AG09309 (cell line): ENCODE measurements at regions not wholly inside any gene's neighbourhood (a gene's known extent, or its start where the extent isn't known, plus 50 kb on each side); places are given as distances from the start of the nearest gene placed in this dataset.
"Not testable (repeated sequence)": the region's sequence is repeated elsewhere in the genome, so short reads cannot be mapped to it uniquely, and the experiment has no call there.

ENCODE experiments used
- DNase-seq: peaks from one replicate; pipeline ENCODE4 v3.0.0-alpha.2; 2010; ENCODE audit warnings: low read depth
- H3K4me3 ChIP-seq: 2 replicates; pipeline ENCODE4 v1.5.1; 2011; ENCODE audit warnings: mild to moderate bottlenecking, low read depth, low read length, moderate library complexity; ENCODE audit not compliant: control insufficient read depth
- TF ChIP-seq, protein P1 (sequence below): IDR thresholded peaks from 2 replicates; pipeline ENCODE4 v1.5.1; 2011; ENCODE audit warnings: mild to moderate bottlenecking, low read depth, low read length, inconsistent platforms; ENCODE audit not compliant: insufficient read depth, control insufficient read depth; ENCODE audit errors: missing control alignments

DNA sequence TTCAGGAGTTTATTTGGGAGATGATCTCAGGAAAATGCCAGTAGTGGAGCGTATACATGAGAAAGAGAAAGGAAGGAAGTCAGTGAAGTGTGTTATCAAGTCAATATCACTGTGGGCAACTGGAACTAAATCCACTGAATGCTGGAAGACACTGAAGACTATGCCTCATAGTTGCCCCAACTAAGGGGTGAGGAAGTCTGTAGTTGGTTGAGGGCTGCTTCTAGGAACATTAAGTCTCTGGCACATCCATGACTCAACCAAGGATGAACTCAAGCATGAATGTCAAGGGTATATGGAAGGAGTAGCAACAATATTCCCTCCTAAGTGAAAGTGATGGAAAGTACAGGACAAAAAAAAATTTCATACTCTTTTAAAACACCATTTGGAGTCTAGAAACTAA, 167.9 kb downstream of the MAGEB17 start:
- TF ChIP-seq, protein P1, sequence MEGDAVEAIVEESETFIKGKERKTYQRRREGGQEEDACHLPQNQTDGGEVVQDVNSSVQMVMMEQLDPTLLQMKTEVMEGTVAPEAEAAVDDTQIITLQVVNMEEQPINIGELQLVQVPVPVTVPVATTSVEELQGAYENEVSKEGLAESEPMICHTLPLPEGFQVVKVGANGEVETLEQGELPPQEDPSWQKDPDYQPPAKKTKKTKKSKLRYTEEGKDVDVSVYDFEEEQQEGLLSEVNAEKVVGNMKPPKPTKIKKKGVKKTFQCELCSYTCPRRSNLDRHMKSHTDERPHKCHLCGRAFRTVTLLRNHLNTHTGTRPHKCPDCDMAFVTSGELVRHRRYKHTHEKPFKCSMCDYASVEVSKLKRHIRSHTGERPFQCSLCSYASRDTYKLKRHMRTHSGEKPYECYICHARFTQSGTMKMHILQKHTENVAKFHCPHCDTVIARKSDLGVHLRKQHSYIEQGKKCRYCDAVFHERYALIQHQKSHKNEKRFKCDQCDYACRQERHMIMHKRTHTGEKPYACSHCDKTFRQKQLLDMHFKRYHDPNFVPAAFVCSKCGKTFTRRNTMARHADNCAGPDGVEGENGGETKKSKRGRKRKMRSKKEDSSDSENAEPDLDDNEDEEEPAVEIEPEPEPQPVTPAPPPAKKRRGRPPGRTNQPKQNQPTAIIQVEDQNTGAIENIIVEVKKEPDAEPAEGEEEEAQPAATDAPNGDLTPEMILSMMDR, result no peak
- DNase-seq, result no peak
- no peak overlapping the region for H3K4me3 ChIP-seq

GRCh38 chrX:16347968-16348670, 180.8 kb downstream of the MAGEB17 start:
- DNase-seq, result no peak
- no peak overlapping the region for H3K4me3 ChIP-seq
- TF ChIP-seq, protein P1, result no peak

DNA sequence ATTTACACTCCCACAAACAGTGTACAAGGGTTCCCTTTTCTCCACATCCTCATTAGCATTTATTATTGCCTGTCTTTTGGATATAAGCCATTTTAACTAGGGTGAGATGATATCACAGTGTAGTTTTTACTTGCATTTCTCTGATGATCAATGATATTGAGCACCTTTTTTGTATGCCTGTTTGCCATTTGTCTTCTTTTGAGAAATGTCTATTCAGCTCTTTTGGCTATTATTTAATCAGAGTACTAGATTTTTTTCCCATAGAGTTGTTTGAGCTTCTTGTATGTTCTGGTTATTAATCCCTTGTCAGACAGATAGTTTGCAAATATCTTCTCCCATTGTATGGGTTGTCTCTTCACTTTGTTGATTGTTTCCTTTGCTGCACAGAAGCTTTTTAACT, 190.6 kb downstream of the MAGEB17 start:
- no peak for DNase-seq
- no peak overlapping the region for H3K4me3 ChIP-seq
- TF ChIP-seq, protein P1, result no peak

DNA sequence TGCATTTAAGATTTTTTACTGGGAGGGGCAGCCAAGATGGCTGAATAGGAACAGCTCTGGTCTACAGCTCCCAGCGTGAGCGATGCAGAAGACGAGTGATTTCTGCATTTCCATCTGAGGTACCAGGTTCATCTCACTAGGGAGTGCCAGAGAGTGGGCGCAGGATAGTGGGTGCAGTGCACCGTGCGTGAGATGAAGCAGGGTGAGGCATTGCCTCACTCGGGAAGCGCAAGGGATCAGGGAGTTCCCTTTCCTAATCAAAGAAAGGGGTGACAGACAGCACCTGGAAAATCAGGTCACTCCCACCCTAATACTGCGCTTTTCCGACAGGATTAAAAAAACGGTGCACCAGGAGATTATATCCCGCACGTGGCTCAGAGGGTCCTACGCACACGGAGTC, 192.8 kb downstream of the MAGEB17 start:
- DNase-seq, H3K4me3 ChIP-seq: not testable (repeated sequence)

- no peak for DNase-seq
- H3K4me3 ChIP-seq, result no peak overlapping the region
- TF ChIP-seq, protein P1, result no peak
These were observed 201.4 kb downstream of the MAGEB17 start for GRCh38 chrX:16368696-16369095.

- H3K4me3 ChIP-seq, result no peak overlapping the region
- DNase-seq, result no peak
- TF ChIP-seq, protein P1, result no peak
These were observed 208.8 kb downstream of the MAGEB17 start for GRCh38 chrX:16376056-16376455.

GRCh38 chrX:16386126-16386525, 218.8 kb downstream of the MAGEB17 start:
- no peak overlapping the region for H3K4me3 ChIP-seq
- TF ChIP-seq, protein P1, result no peak
- no peak for DNase-seq
